ENCODE measurements at regions not wholly inside any gene's neighbourhood (a gene's known extent, or its start where the extent isn't known, plus 50 kb on each side); places are given as distances from the start of the nearest gene placed in this dataset.

DNA sequence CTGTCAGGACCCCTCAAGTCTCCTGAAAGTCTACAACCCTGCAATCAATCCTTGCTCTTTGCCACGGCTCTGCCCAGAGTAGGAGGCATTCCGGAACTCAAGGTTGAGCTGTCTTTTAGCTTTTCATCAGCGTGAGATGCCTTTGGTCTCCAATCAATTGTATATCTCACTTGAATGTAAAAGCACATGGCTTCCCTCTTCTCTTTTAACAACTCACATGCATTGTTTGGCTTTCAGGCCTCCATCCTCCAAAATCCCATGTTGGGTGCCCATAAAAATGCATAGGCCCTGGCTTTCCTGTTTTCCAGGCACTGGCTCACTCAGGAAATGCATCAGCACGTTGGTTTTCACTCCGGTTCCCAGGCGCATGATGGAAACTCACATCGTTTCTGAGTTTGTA lies 64.0 kb upstream of the FOXF1 start:
- intact Hi-C loops (cut with DNase I, micrococcal nuclease) = no loop called here
- DNase-seq = no peak
- Mint-ChIP-seq H3K36me3 (ENCODE audit: low read depth) (no peaks in the 10 kb centered on the region), H3K4me1 (peaks cover 9% of the 10 kb centered on the region), H3K27me3 (peaks cover 9% of the 10 kb centered on the region), H3K27ac (no peak overlapping the region), H3K4me3 (no peak overlapping the region), H3K9me3 (ENCODE audit: low read depth) (no peaks in the 10 kb centered on the region)
- ATAC-seq = no peak
- ChIA-PET CTCF (no interaction called here), POLR2A (no interaction called here)

DNA sequence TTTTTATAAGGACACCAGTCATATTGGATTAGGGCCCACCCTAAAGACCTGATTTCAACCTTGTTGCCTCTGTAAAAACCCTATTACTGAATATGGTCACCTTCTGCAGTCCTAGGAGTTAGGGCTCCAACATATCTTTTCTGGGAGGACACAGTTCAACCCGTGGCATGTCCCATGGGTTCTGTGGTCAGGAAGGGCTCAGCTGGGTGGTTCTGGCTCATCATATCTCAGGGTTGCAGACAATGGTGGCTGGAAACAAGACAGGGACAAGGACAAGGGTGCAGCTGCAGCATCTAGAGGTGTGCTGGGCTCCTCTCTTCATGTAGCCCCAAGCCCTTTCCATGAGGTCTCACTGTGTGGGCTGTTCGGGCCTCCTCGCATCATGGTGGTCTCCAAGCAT lies 63.1 kb upstream of the FOXF1 start:
- no peaks in the 10 kb centered on the region for H3K36me3 Mint-ChIP-seq (ENCODE audit: low read depth)
- H3K4me1 Mint-ChIP-seq = peaks cover 9% of the 10 kb centered on the region
- H3K27me3 Mint-ChIP-seq = peaks cover 12% of the 10 kb centered on the region
- CTCF ChIA-PET = no interaction called here
- no peak overlapping the region for H3K27ac Mint-ChIP-seq
- ATAC-seq (no peak), DNase-seq (no peak)
- POLR2A ChIA-PET = no interaction called here
- H3K9me3 Mint-ChIP-seq (ENCODE audit: low read depth) = no peaks in the 10 kb centered on the region
- intact Hi-C loops (cut with DNase I, micrococcal nuclease) = no loop called here
- no peak overlapping the region for H3K4me3 Mint-ChIP-seq

DNA sequence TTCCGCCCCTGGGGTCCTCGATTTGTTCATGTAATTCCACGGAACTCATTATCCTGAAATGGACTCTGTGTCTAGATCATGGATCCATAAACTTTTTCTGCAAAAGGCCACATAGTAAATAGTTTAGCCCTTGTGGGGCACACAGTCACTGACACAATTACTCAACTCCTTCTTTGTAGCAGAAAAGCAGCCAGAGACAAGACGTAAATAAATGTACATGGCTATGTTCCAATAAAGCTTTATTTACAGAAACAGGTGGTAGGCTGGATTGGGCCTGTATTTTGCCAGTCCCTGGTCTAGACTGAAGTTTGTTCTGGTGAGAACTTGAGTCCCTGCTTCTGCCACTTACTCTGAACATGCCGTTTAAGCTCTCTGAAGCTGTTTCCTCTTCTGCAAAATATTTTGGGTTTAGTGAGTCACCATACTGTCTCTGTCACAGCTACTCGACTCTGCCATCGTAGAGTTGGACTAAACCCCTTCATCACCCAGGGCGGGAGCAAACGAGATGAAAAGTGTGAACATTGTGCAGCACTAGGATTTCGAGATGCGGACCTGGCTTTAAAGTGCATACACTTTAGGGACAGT lies 61.9 kb upstream of the FOXF1 start:
- ChIA-PET CTCF (no interaction called here), POLR2A (no interaction called here)
- Mint-ChIP-seq H3K27me3 (peaks cover 9% of the 10 kb centered on the region), H3K9me3 (ENCODE audit: low read depth) (no peaks in the 10 kb centered on the region), H3K27ac (no peak overlapping the region), H3K36me3 (ENCODE audit: low read depth) (no peaks in the 10 kb centered on the region), H3K4me1 (peaks cover 9% of the 10 kb centered on the region), H3K4me3 (no peak overlapping the region)
- intact Hi-C loops (cut with DNase I, micrococcal nuclease) = no loop called here
- ATAC-seq (peak; percentile 36), DNase-seq (no peak)

DNA sequence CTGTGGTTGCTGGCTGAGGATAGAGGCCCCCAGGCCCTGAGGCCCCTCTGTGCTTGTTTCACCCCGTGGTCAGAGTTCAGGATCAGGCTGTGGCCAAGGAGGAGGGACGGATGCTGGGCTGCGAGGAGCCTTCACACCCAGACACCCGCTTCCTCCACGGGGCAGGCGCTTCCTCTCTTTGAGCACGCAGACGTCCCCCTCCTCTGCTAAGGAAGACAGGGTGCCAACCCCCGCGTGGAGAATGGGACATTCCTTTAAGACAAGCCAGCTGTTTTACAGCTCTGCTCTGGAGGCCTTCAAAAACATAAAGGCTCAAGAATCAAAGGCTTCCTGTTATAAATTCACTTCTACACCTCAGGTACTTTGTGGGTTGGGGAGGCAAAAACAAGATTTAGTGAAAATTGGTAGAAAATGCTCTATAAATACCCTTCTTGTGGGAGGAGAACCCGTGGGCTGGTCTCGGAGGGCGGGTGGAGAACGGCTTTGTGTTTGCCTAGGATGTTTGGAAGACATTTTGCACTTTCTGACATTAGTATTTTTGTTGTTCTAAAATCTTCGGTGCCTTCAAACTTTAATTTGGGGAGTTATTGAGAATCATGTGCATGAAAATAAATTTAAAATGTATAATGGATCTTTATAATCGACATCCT lies 60.8 kb upstream of the FOXF1 start:
- intact Hi-C loops (cut with DNase I, micrococcal nuclease) = no loop called here
- ATAC-seq (no peak), DNase-seq (no peak)
- H3K27me3 Mint-ChIP-seq = peaks cover 5% of the 10 kb centered on the region
- POLR2A ChIA-PET = no interaction called here
- no peaks in the 10 kb centered on the region for H3K9me3 Mint-ChIP-seq (ENCODE audit: low read depth)
- H3K4me1 Mint-ChIP-seq = peaks cover 9% of the 10 kb centered on the region
- no peaks in the 10 kb centered on the region for H3K36me3 Mint-ChIP-seq (ENCODE audit: low read depth)
- no peak overlapping the region for H3K27ac Mint-ChIP-seq
- H3K4me3 Mint-ChIP-seq = no peak overlapping the region
- CTCF ChIA-PET = interaction anchor here (0.5 to 0.7 kb wide), 2 partner anchors 671 to 1350 kb away, joined by 3 read pairs; no protein-coding TSS in a partner anchor

DNA sequence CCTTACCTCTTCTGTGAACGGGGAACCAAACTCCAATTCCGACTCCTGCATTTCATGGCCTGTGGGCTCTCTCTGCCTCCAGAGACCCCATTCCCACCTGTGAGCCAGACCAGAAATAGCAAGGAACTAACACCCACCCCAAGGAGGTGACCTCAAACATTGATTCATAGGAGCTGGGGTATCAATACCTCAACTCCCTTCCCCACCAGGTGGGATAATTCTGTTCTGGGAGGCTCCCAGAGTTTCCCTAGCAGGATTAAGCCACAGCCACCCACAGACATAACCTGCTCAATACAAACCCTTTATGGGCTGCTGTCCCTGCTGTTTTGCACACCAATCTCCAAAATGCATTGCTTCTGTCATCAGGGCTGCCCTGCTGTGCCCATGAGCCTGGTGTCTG lies 59.6 kb upstream of the FOXF1 start:
- H3K27ac Mint-ChIP-seq = no peak overlapping the region
- peaks cover 5% of the 10 kb centered on the region for H3K27me3 Mint-ChIP-seq
- peaks cover 9% of the 10 kb centered on the region for H3K4me1 Mint-ChIP-seq
- no peak overlapping the region for H3K4me3 Mint-ChIP-seq
- H3K9me3 Mint-ChIP-seq (ENCODE audit: low read depth) = no peaks in the 10 kb centered on the region
- DNase-seq (no peak), ATAC-seq (no peak)
- no peaks in the 10 kb centered on the region for H3K36me3 Mint-ChIP-seq (ENCODE audit: low read depth)
- intact Hi-C loops (cut with DNase I, micrococcal nuclease) = no loop called here
- ChIA-PET POLR2A (no interaction called here), CTCF (interaction anchor here (0.5 kb wide), 1 partner anchor 27 kb away, joined by 3 read pairs; no protein-coding TSS in a partner anchor)

DNA sequence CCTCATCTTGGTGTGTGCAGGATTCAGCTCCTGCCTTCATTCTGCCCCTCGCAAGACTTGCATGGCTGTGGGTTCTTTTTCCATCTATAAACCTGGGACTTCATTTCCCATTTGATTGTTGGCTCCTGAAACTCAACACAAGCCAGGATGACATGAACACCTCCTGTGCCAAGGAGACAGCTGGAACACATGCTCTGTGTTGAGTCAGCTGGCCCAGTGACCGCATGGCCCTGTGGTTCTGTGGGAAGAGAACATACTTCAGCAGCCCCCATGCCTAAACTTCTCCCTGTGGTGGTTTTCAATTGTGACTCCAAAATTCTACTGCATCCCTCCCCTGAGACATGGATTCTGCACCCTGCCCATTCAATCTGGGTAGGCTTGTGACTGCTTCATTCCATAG lies 57.9 kb upstream of the FOXF1 start:
- ATAC-seq (no peak), DNase-seq (no peak)
- ChIA-PET CTCF (no interaction called here), POLR2A (no interaction called here)
- intact Hi-C loops (cut with DNase I, micrococcal nuclease) = no loop called here
- Mint-ChIP-seq H3K27me3 (peaks cover 7% of the 10 kb centered on the region), H3K4me3 (no peak overlapping the region), H3K36me3 (ENCODE audit: low read depth) (no peaks in the 10 kb centered on the region), H3K9me3 (ENCODE audit: low read depth) (no peaks in the 10 kb centered on the region), H3K4me1 (peaks cover 9% of the 10 kb centered on the region), H3K27ac (no peak overlapping the region)

GRCh38 chr16:86455116-86455515 lies 55.2 kb upstream of the FOXF1 start:
- H3K4me1 Mint-ChIP-seq = no peaks in the 10 kb centered on the region
- no peaks in the 10 kb centered on the region for H3K36me3 Mint-ChIP-seq (ENCODE audit: low read depth)
- intact Hi-C loops (cut with DNase I, micrococcal nuclease) = no loop called here
- H3K9me3 Mint-ChIP-seq (ENCODE audit: low read depth) = no peaks in the 10 kb centered on the region
- ATAC-seq (no peak), DNase-seq (no peak)
- peaks cover 12% of the 10 kb centered on the region for H3K27me3 Mint-ChIP-seq
- no peak overlapping the region for H3K4me3 Mint-ChIP-seq
- no peak overlapping the region for H3K27ac Mint-ChIP-seq
- ChIA-PET POLR2A (no interaction called here), CTCF (no interaction called here)

GRCh38 chr16:86455640-86456039 lies 54.7 kb upstream of the FOXF1 start:
- Mint-ChIP-seq H3K36me3 (ENCODE audit: low read depth) (no peaks in the 10 kb centered on the region), H3K27me3 (peaks cover 11% of the 10 kb centered on the region), H3K9me3 (ENCODE audit: low read depth) (no peaks in the 10 kb centered on the region), H3K27ac (no peak overlapping the region), H3K4me3 (no peak overlapping the region), H3K4me1 (no peaks in the 10 kb centered on the region)
- ChIA-PET CTCF (no interaction called here), POLR2A (no interaction called here)
- no peak for ATAC-seq
- DNase-seq = no peak
- intact Hi-C loops (cut with DNase I, micrococcal nuclease) = no loop called here

- Mint-ChIP-seq H3K4me3 (no peak overlapping the region), H3K36me3 (ENCODE audit: low read depth) (no peaks in the 10 kb centered on the region), H3K4me1 (no peaks in the 10 kb centered on the region), H3K9me3 (ENCODE audit: low read depth) (no peaks in the 10 kb centered on the region), H3K27me3 (peaks cover 9% of the 10 kb centered on the region), H3K27ac (no peak overlapping the region)
- POLR2A ChIA-PET = interaction anchor here (0.7 kb wide), 1 partner anchor 15 kb away, joined by 3 read pairs; no protein-coding TSS in a partner anchor
- ATAC-seq (no peak), DNase-seq (no peak)
- intact Hi-C loops (cut with DNase I, micrococcal nuclease) = no loop called here
- CTCF ChIA-PET = interaction anchor here (1.1 kb wide), 1 partner anchor 249 kb away, joined by 3 read pairs; no protein-coding TSS in a partner anchor
These were observed 52.7 kb upstream of the FOXF1 start for GRCh38 chr16:86457501-86458148.

DNA sequence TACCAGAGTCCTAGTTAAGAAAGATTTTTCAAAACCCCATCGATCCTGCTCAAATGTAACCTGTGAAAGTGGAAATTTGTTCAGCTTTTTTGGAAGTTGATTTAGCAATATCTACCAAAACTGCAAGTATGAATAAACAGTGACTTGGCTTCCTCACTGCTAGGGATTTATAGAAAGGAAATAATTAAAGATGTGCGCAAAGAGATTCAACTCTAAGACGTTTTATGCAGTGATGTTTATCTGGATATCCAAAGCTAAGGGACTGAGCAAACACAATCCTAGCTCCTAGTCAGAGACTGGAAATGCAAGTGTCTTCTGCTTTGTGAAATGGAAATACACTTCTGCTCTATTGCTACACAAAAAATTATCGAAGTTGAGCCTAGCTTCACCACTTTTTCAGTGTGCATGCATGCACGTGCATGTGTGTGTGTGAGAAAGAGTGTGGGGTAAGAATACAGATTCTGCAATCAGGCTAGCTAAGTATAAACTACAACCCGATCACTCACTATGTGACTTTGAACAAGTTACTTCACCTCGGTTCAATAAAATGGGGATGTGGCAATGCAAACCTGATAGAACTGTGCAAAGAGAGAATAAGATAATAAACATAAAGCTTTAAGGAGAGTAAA lies 52.1 kb upstream of the FOXF1 start:
- DNase-seq (no peak), ATAC-seq (no peak)
- Mint-ChIP-seq H3K27me3 (peaks cover 9% of the 10 kb centered on the region), H3K4me1 (no peaks in the 10 kb centered on the region), H3K9me3 (ENCODE audit: low read depth) (no peaks in the 10 kb centered on the region), H3K36me3 (ENCODE audit: low read depth) (no peaks in the 10 kb centered on the region), H3K4me3 (no peak overlapping the region), H3K27ac (no peak overlapping the region)
- ChIA-PET CTCF (interaction anchor here (1.1 kb wide), 1 partner anchor 250 kb away, joined by 3 read pairs; no protein-coding TSS in a partner anchor), POLR2A (interaction anchor here (0.7 kb wide), 1 partner anchor 15 kb away, joined by 3 read pairs; no protein-coding TSS in a partner anchor)
- intact Hi-C loops (cut with DNase I, micrococcal nuclease) = no loop called here

- CTCF ChIA-PET = no interaction called here
- ATAC-seq = no peak
- peaks cover 9% of the 10 kb centered on the region for H3K27me3 Mint-ChIP-seq
These were observed 51.1 kb upstream of the FOXF1 start for GRCh38 chr16:86459266-86459665.

More at GRCh38 chr16:86459266-86459665, 51.1 kb upstream of the FOXF1 start:
- Mint-ChIP-seq H3K27ac (no peak overlapping the region), H3K4me3 (no peak overlapping the region), H3K4me1 (no peaks in the 10 kb centered on the region), H3K36me3 (ENCODE audit: low read depth) (no peaks in the 10 kb centered on the region), H3K9me3 (ENCODE audit: low read depth) (peaks cover 6% of the 10 kb centered on the region)
- POLR2A ChIA-PET = no interaction called here
- DNase-seq = no peak
- intact Hi-C loops (cut with DNase I, micrococcal nuclease) = no loop called here

Data from activated CD4-positive, alpha-beta T cell treated with anti-CD3 and anti-CD28 coated beads for 36 hours (primary cell).